PC-9 (cell line): ENCODE measurements at regions not wholly inside any gene's neighbourhood (a gene's known extent, or its start where the extent isn't known, plus 50 kb on each side); places are given as distances from the start of the nearest gene placed in this dataset.

Experiments used
- BruUV-seq: library from RNA; stranded (reverse); fragments of 400-500 nt; replicated peaks from 2 replicates; lab custom pipeline; 2021; lab: Mats Ljungman, UMichigan
- CTCF ChIA-PET: fragments of 300-600 bp; sonication (Branson Sonifier 250); formaldehyde crosslinking; loops from one replicate; lab custom pipeline; 2022; ENCODE audit warnings: antibody characterized with exemption; lab: Charles Lee
- POLR2A ChIA-PET: fragments of 300-600 bp; sonication (Branson Sonifier 250); formaldehyde crosslinking; loops from one replicate; lab custom pipeline; 2022; ENCODE audit warnings: antibody characterized with exemption; ENCODE audit not compliant: unreplicated experiment; lab: Charles Lee
- DNase-seq, 2 experiments: peaks; one replicate each; pipeline versions ENCODE4 v3.0.0 to v3.0.0-alpha.2; 2015 to 2022; ENCODE audit warnings: mixed read lengths in 1 of 2
- H2AFZ ChIP-seq: fragments of 200-600 bp; sonication (generic); 2 replicates; pipeline ENCODE4 v1.8.1; 2017; ENCODE audit warnings: antibody characterized with exemption
- H3F3A ChIP-seq: fragments of 200-600 bp; sonication (generic); 2 replicates; pipeline ENCODE4 v1.8.1; 2017; ENCODE audit warnings: antibody characterized with exemption, mild to moderate bottlenecking, low read depth; ENCODE audit not compliant: insufficient read depth
- H3K27ac ChIP-seq: fragments of 200-600 bp; sonication (generic); 2 replicates; pipeline ENCODE4 v1.6.1; 2016; ENCODE audit warnings: mixed run types
- H3K27me3 ChIP-seq: fragments of 200-600 bp; sonication (generic); 2 replicates; pipeline ENCODE4 v1.6.1; 2016; ENCODE audit warnings: low read depth, mixed run types; ENCODE audit not compliant: insufficient read depth
- H3K36me3 ChIP-seq: fragments of 200-600 bp; sonication (generic); 2 replicates; pipeline ENCODE4 v1.6.1; 2016; ENCODE audit warnings: low read depth, mixed run types
- H3K4me1 ChIP-seq: fragments of 200-600 bp; sonication (generic); replicated peaks from 2 replicates; pipeline ENCODE4 v1.6.1; 2016; ENCODE audit warnings: mixed run types; ENCODE audit not compliant: insufficient read depth
- H3K4me2 ChIP-seq: fragments of 200-600 bp; sonication (generic); 2 replicates; pipeline ENCODE4 v1.6.1; 2017; ENCODE audit warnings: mixed run types
- H3K4me3 ChIP-seq: fragments of 200-600 bp; sonication (generic); 2 replicates; pipeline ENCODE4 v1.6.1; 2016; ENCODE audit warnings: mixed run types
- H3K79me2 ChIP-seq: fragments of 200-600 bp; sonication (generic); 2 replicates; pipeline ENCODE4 v1.6.1; 2017; ENCODE audit warnings: low read depth, mixed run types
- H3K9me2 ChIP-seq: fragments of 200-600 bp; sonication (generic); 2 replicates; pipeline ENCODE4 v1.8.1; 2017; ENCODE audit warnings: mild to moderate bottlenecking; ENCODE audit not compliant: insufficient read depth
- H3K9me3 ChIP-seq: fragments of 200-600 bp; sonication (generic); 2 replicates; pipeline ENCODE4 v1.8.1; 2016; ENCODE audit warnings: low read depth; ENCODE audit not compliant: insufficient read depth
- H4K20me1 ChIP-seq: fragments of 200-600 bp; sonication (generic); 2 replicates; pipeline ENCODE4 v1.8.1; 2017; ENCODE audit not compliant: insufficient read depth
- EZH2 ChIP-seq: fragments of 200-600 bp; sonication (generic); IDR thresholded peaks from 2 replicates; pipeline ENCODE4 v1.8.0; 2017; ENCODE audit warnings: antibody characterized with exemption, low read depth
- intact Hi-C: fragments of 100-400 bp; cut with micrococcal nuclease; formaldehyde crosslinking; loops from one replicate; pipeline ENCODE4 v1.10.0; 2022; ENCODE audit not compliant: unreplicated experiment
- TF ChIP-seq, protein P1 (sequence below): fragments of 200-600 bp; sonication (generic); conservative IDR thresholded peaks from 2 replicates; pipeline ENCODE4 v1.6.1; 2017; ENCODE audit warnings: mixed run types, antibody characterized with exemption, mild to moderate bottlenecking, moderate library complexity

- intact Hi-C loops: no loop called here
- no peak overlapping the region for H3K4me3 ChIP-seq
- POLR2A ChIA-PET: no interaction called here
- no peaks in the 10 kb centered on the region for H3K27me3 ChIP-seq
- H3K36me3 ChIP-seq: no peaks in the 10 kb centered on the region
- no peaks in the 10 kb centered on the region for H4K20me1 ChIP-seq
- DNase-seq: no peak
- H3K4me1 ChIP-seq: no peaks in the 10 kb centered on the region
- TF ChIP-seq, protein P1, sequence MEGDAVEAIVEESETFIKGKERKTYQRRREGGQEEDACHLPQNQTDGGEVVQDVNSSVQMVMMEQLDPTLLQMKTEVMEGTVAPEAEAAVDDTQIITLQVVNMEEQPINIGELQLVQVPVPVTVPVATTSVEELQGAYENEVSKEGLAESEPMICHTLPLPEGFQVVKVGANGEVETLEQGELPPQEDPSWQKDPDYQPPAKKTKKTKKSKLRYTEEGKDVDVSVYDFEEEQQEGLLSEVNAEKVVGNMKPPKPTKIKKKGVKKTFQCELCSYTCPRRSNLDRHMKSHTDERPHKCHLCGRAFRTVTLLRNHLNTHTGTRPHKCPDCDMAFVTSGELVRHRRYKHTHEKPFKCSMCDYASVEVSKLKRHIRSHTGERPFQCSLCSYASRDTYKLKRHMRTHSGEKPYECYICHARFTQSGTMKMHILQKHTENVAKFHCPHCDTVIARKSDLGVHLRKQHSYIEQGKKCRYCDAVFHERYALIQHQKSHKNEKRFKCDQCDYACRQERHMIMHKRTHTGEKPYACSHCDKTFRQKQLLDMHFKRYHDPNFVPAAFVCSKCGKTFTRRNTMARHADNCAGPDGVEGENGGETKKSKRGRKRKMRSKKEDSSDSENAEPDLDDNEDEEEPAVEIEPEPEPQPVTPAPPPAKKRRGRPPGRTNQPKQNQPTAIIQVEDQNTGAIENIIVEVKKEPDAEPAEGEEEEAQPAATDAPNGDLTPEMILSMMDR: no peak
- TF ChIP-seq EZH2: no peak
- CTCF ChIA-PET: no interaction called here
- no peaks in the 10 kb centered on the region for H3K9me3 ChIP-seq
- H3K4me2 ChIP-seq: no peak overlapping the region
- BruUV-seq: no TSS peak
- no peaks in the 10 kb centered on the region for H3K79me2 ChIP-seq
- H3F3A ChIP-seq: no peaks in the 10 kb centered on the region
- no peaks in the 10 kb centered on the region; the same call in 1 of the 2 replicates for H3K9me2 ChIP-seq
- H3K27ac ChIP-seq: no peak overlapping the region
- no peak overlapping the region for H2AFZ ChIP-seq
Observed at GRCh38 chr5:92605591-92605990, 975.4 kb downstream of the NR2F1-AS1 start.

DNA sequence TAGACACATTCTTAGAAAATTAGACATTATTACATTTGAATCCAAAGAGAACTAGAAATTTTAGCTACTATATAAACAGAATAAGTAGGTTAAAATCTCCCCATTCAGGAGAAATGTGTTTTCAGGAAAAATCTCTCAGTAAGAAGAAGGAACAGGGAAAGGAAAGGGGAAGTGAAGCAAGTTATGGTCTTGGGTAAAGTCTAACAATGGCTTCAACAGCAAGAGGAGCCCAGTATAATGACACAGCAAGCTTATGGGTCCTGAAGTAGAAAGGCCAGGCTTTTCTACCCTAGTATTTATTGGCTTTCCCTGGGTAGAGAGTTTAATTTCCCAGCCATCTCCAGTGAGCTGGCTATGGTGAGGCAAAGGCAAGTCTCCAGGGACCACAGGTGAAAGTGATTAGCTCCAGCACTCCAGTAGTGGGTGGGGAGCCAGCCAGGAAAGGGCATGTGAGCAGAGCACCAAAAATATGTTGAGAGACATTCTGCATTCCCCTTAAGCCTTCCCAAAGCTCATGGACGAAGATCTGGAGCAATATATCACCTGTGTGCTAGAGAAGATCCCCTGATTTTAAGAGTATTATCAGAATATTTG is 981.7 kb downstream of the NR2F1-AS1 start:
- ChIA-PET POLR2A (no interaction called here), CTCF (no interaction called here)
- H3K27me3 ChIP-seq: no peaks in the 10 kb centered on the region
- no peaks in the 10 kb centered on the region for H4K20me1 ChIP-seq
- no peak overlapping the region for H3K27ac ChIP-seq
- intact Hi-C loops: no loop called here
- H3K4me2 ChIP-seq: no peak overlapping the region
- no TSS peak for BruUV-seq
- DNase-seq: no peak
- no peaks in the 10 kb centered on the region for H3K36me3 ChIP-seq
- H3K79me2 ChIP-seq: no peaks in the 10 kb centered on the region
- H3K4me3 ChIP-seq: no peak overlapping the region
- H3K9me2 ChIP-seq: no peaks in the 10 kb centered on the region; the same call in 1 of the 2 replicates
- no peaks in the 10 kb centered on the region for H3K4me1 ChIP-seq
- TF ChIP-seq, protein P1: no peak
- no peak for TF ChIP-seq EZH2
- no peaks in the 10 kb centered on the region for H3F3A ChIP-seq
- H3K9me3 ChIP-seq: no peaks in the 10 kb centered on the region
- H2AFZ ChIP-seq: no peak overlapping the region

GRCh38 chr5:92594031-92594430 is 987.0 kb downstream of the NR2F1-AS1 start:
- CTCF ChIA-PET: interaction anchor here (0.6 kb wide), 1 partner anchor 25 kb away, joined by 5 read pairs; no protein-coding TSS in a partner anchor

More at GRCh38 chr5:92594031-92594430, 987.0 kb downstream of the NR2F1-AS1 start:
- H4K20me1 ChIP-seq: no peaks in the 10 kb centered on the region
- H3K9me2 ChIP-seq: no peaks in the 10 kb centered on the region; the same call in 1 of the 2 replicates
- H3K9me3 ChIP-seq: no peaks in the 10 kb centered on the region
- intact Hi-C loops: no loop called here
- H3F3A ChIP-seq: no peaks in the 10 kb centered on the region
- TF ChIP-seq EZH2: no peak
- TF ChIP-seq, protein P1: no peak
- H3K27ac ChIP-seq: no peak overlapping the region
- H2AFZ ChIP-seq: no peak overlapping the region
- H3K4me1 ChIP-seq: no peaks in the 10 kb centered on the region
- DNase-seq: no peak
- no peaks in the 10 kb centered on the region for H3K36me3 ChIP-seq
- no peak overlapping the region for H3K4me2 ChIP-seq
- no TSS peak for BruUV-seq
- POLR2A ChIA-PET: no interaction called here
- no peaks in the 10 kb centered on the region for H3K79me2 ChIP-seq
- H3K4me3 ChIP-seq: no peak overlapping the region
- no peaks in the 10 kb centered on the region for H3K27me3 ChIP-seq
